Keratinocyte (primary cell): ENCODE measurements at regions not wholly inside any gene's neighbourhood (a gene's known extent, or its start where the extent isn't known, plus 50 kb on each side); places are given as distances from the start of the nearest gene placed in this dataset.

Experiments
- DNase-seq: peaks from one replicate; pipeline ENCODE4 v3.0.0-alpha.2; 2011; ENCODE audit warnings: low read depth, missing footprints, low spot score
- FAIRE-seq: peaks from 2 replicates; lab custom pipeline; 2011; peaks lifted over from hg19 to GRCh38; lab: Jason Lieb, UNC
- H2AFZ ChIP-seq: 2 replicates; pipeline ENCODE4 v1.6.0; 2012; ENCODE audit warnings: low read length, control low read depth, inconsistent platforms; ENCODE audit not compliant: control insufficient read depth
- H3K27ac ChIP-seq: 2 replicates; pipeline ENCODE4 v1.5.1; 2011; ENCODE audit warnings: low read length; ENCODE audit not compliant: control insufficient read depth, insufficient read depth
- H3K27me3 ChIP-seq: 3 replicates; pipeline ENCODE4 v1.6.0; 2011; ENCODE audit warnings: low read length; ENCODE audit not compliant: control insufficient read depth, insufficient read depth; ENCODE audit errors: extremely low read depth
- H3K36me3 ChIP-seq, 2 experiments: 2 replicates in 1 of 2; 3 replicates in 1 of 2; pipeline ENCODE4 v1.5.1; 2011; ENCODE audit warnings: low read length in 2 of 2, mild to moderate bottlenecking in 1 of 2; ENCODE audit not compliant: control insufficient read depth in 2 of 2, insufficient read depth in 2 of 2; ENCODE audit errors: extremely low read depth in 1 of 2
- H3K4me1 ChIP-seq: 3 replicates; pipeline ENCODE4 v1.5.1; 2011; ENCODE audit warnings: low read length; ENCODE audit not compliant: control insufficient read depth, insufficient read depth; ENCODE audit errors: extremely low read depth
- H3K4me2 ChIP-seq: 3 replicates; pipeline ENCODE4 v1.6.0; 2011; ENCODE audit warnings: low read depth, low read length; ENCODE audit not compliant: control insufficient read depth, insufficient read depth; ENCODE audit errors: extremely low read depth
- H3K4me3 ChIP-seq, 3 experiments: fragments of 200-600 bp in 1 of 3; sonication (generic) in 1 of 3; 2 replicates in 2 of 3; 3 replicates in 1 of 3; pipeline ENCODE4 v1.5.1; 2011 to 2016; ENCODE audit warnings: low read length in 3 of 3, mild to moderate bottlenecking in 3 of 3, control low read depth in 2 of 3, inconsistent platforms in 1 of 3, low read depth in 1 of 3, mixed read lengths in 1 of 3, mixed run types in 1 of 3, moderate library complexity in 1 of 3; ENCODE audit not compliant: control insufficient read depth in 2 of 3, insufficient read depth in 2 of 3; ENCODE audit errors: extremely low read depth in 1 of 3
- H3K79me2 ChIP-seq: 2 replicates; pipeline ENCODE4 v1.6.0; 2012; ENCODE audit warnings: low read length; ENCODE audit not compliant: control insufficient read depth, insufficient read depth
- H3K9ac ChIP-seq: 3 replicates; pipeline ENCODE4 v1.6.0; 2011; ENCODE audit warnings: low read length; ENCODE audit not compliant: control insufficient read depth, insufficient read depth; ENCODE audit errors: extremely low read depth
- H3K9me1 ChIP-seq: 3 replicates; pipeline ENCODE4 v1.6.0; 2011; ENCODE audit warnings: low read length; ENCODE audit not compliant: control insufficient read depth, insufficient read depth; ENCODE audit errors: extremely low read depth
- H3K9me3 ChIP-seq: 2 replicates; pipeline ENCODE4 v1.5.1; 2012; ENCODE audit warnings: low read depth, low read length; ENCODE audit not compliant: control insufficient read depth
- H4K20me1 ChIP-seq: 3 replicates; pipeline ENCODE4 v1.6.0; 2011; ENCODE audit warnings: low read length; ENCODE audit not compliant: control insufficient read depth, insufficient read depth; ENCODE audit errors: extremely low read depth
- CTCF ChIP-seq, 3 experiments: IDR thresholded peaks in 1 of 3; conservative IDR thresholded peaks in 1 of 3; optimal IDR thresholded peaks in 1 of 3; 2 replicates in 2 of 3; 3 replicates in 1 of 3; pipeline versions ENCODE3 to v1.5.1; 2011; ENCODE audit warnings: low read length in 3 of 3, mild to moderate bottlenecking in 3 of 3, moderate library complexity in 2 of 3, control low read depth in 1 of 3, inconsistent platforms in 1 of 3; ENCODE audit not compliant: insufficient read depth in 2 of 3; ENCODE audit errors: extremely low read depth in 1 of 3
- EZH2 ChIP-seq: IDR thresholded peaks from one replicate; pipeline ENCODE4 v1.6.1; 2012; ENCODE audit warnings: inconsistent platforms, mild to moderate bottlenecking, low read length, moderate library complexity
- dilution Hi-C: fragments of 300-500 bp; cut with MboI; formaldehyde crosslinking; loops from one replicate; pipeline ENCODE4 v1.7.0; 2020; ENCODE audit warnings: low sequenced_read_pairs; ENCODE audit not compliant: extremely low pct_ligation_motif_present

DNA sequence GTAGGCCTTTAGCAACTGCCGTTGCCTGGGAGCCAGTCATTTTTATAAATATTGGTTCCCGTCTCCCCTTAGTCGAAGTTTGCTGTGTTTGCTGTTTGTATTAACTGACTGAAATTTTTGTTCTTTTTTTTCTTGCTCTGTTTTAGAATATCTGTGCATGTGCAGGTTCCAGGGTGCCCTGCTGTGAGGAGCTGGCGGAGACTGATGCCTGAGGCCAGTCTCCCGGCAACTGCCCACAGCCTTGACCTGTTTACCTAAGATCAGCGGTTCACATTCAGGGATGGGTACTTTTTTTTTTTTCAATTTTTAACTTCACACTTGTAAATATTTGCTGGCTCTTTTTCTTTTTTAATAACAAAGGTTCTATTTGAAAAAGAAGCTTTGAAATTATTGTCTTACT, 262.6 kb upstream of the ADAMTS16 start:
- H4K20me1 ChIP-seq = no peaks in the 10 kb centered on the region
- DNase-seq (no peak), FAIRE-seq (no peak)
- H3K4me3 ChIP-seq = no peak overlapping the region
- TF ChIP-seq CTCF (optimal IDR thresholded peaks at IDR 0.05 in 1 of 3, IDR thresholded peaks at IDR 0.05 in 1 of 3, conservative IDR thresholded peaks at IDR 0.05 in 1 of 3; ENCODE audit: extremely low read depth in 1 of 3, insufficient read depth in 2 of 3, low read length in 3 of 3) (no peak), EZH2 (no peak)
- H3K36me3 ChIP-seq = no peaks in the 10 kb centered on the region
- H2AFZ ChIP-seq = no peak overlapping the region
- no peaks in the 10 kb centered on the region for H3K9me3 ChIP-seq
- H3K4me2 ChIP-seq = no peak overlapping the region
- no peak overlapping the region for H3K27ac ChIP-seq
- no peaks in the 10 kb centered on the region for H3K9me1 ChIP-seq
- no peak overlapping the region for H3K9ac ChIP-seq
- dilution Hi-C loops = no loop called here
- H3K79me2 ChIP-seq = no peaks in the 10 kb centered on the region
- no peaks in the 10 kb centered on the region for H3K27me3 ChIP-seq
- no peaks in the 10 kb centered on the region for H3K4me1 ChIP-seq

DNA sequence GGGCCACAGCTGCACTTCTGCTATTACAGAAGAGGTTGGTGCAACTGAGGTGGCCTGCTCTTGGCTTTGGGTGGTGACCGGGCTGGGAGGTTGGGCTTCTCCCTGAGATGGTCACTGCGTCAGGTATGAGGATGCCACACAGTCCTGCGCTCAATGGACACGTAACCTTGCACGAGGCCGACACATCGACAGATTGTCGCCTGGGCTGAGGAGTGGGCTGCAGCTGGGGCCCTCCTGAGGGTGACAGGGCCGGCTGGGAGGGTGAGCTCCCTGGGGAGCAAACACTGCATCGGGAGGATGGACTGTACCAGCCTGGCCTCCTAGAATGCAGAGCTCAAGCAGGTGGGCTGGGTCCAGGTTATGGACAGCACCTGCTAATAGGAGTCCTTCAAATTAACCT, 261.1 kb upstream of the ADAMTS16 start:
- DNase-seq (no peak), FAIRE-seq (no peak)
- Histone ChIP-seq H3K9ac (no peak overlapping the region), H3K9me1 (no peaks in the 10 kb centered on the region), H4K20me1 (no peaks in the 10 kb centered on the region), H3K9me3 (no peaks in the 10 kb centered on the region), H3K4me1 (no peaks in the 10 kb centered on the region), H3K27ac (no peak overlapping the region), H3K4me3 (no peak overlapping the region), H3K27me3 (no peaks in the 10 kb centered on the region), H3K4me2 (no peak overlapping the region), H3K79me2 (no peaks in the 10 kb centered on the region), H3K36me3 (no peaks in the 10 kb centered on the region), H2AFZ (no peak overlapping the region)
- TF ChIP-seq CTCF (optimal IDR thresholded peaks at IDR 0.05 in 1 of 3, IDR thresholded peaks at IDR 0.05 in 1 of 3, conservative IDR thresholded peaks at IDR 0.05 in 1 of 3; ENCODE audit: extremely low read depth in 1 of 3, insufficient read depth in 2 of 3, low read length in 3 of 3) (no peak), EZH2 (no peak)
- dilution Hi-C loops = no loop called here
